IMR-90 (cell line): ENCODE measurements at regions not wholly inside any gene's neighbourhood (a gene's known extent, or its start where the extent isn't known, plus 50 kb on each side); places are given as distances from the start of the nearest gene placed in this dataset.

ENCODE experiments used
- ATAC-seq: fragments of 200-7000 bp; cut with Tn5 transposase; 2 replicates; pipeline ENCODE4 v1.9.1; 2020; ENCODE audit warnings: low read depth, mild to moderate bottlenecking, moderate library complexity
- BruUV-seq: library from RNA; stranded (reverse); fragments of 400-500 nt; replicated peaks from 2 replicates; lab custom pipeline; 2021; lab: Mats Ljungman, UMichigan
- CTCF ChIA-PET: fragments of 300-600 bp; formaldehyde crosslinking; extraction: SDS; loops from one replicate; lab custom pipeline; 2021; ENCODE audit warnings: antibody characterized with exemption; lab: Yijun Ruan, JAX
- POLR2A ChIA-PET: fragments of 300-600 bp; sonication (Branson Sonifier 250); formaldehyde crosslinking; loops from one replicate; lab custom pipeline; 2022; ENCODE audit warnings: antibody characterized with exemption; ENCODE audit not compliant: unreplicated experiment; lab: Charles Lee
- DNase-seq: peaks from one replicate; pipeline ENCODE4 v3.0.0; 2013
- H2AFZ ChIP-seq: replicated peaks from 2 replicates; pipeline ENCODE3; 2013; ENCODE audit warnings: low read length, mild to moderate bottlenecking; ENCODE audit not compliant: poor library complexity
- H2AK5ac ChIP-seq: 2 replicates; pipeline ENCODE4 v1.6.1; 2013; ENCODE audit warnings: low read depth, low read length, inconsistent platforms
- H2AK9ac ChIP-seq: replicated peaks from 2 replicates; pipeline ENCODE3; 2013; ENCODE audit warnings: mild to moderate bottlenecking, low read depth, low read length, moderate library complexity; ENCODE audit not compliant: poor library complexity
- H2BK120ac ChIP-seq: 2 replicates; pipeline ENCODE4 v1.6.1; 2013; ENCODE audit warnings: low read depth, low read length, inconsistent platforms
- H2BK15ac ChIP-seq: 3 replicates; pipeline ENCODE4 v1.6.1; 2013; ENCODE audit warnings: low read depth, low read length, inconsistent platforms
- H2BK20ac ChIP-seq: 2 replicates; pipeline ENCODE4 v1.6.1; 2013; ENCODE audit warnings: low read depth, mild to moderate bottlenecking, inconsistent platforms, low read length, moderate library complexity
- H2BK5ac ChIP-seq: 2 replicates; pipeline ENCODE4 v1.6.1; 2013; ENCODE audit warnings: mild to moderate bottlenecking, low read depth, low read length, inconsistent platforms; ENCODE audit not compliant: poor library complexity, severe bottlenecking
- H3K14ac ChIP-seq: replicated peaks from 2 replicates; pipeline ENCODE4 v1.6.1; 2013; ENCODE audit warnings: low read depth, low read length, inconsistent platforms
- H3K18ac ChIP-seq: 2 replicates; pipeline ENCODE4 v1.6.1; 2013; ENCODE audit warnings: low read depth, low read length, control low read depth
- H3K23ac ChIP-seq: 2 replicates; pipeline ENCODE4 v1.6.1; 2013; ENCODE audit warnings: low read depth, low read length, inconsistent platforms
- H3K27ac ChIP-seq: 2 replicates; pipeline ENCODE4 v1.5.1; 2013; ENCODE audit warnings: mild to moderate bottlenecking, control low read depth, low read length; ENCODE audit not compliant: insufficient read depth
- H3K27me3 ChIP-seq: 2 replicates; pipeline ENCODE4 v1.6.1; 2013; ENCODE audit warnings: low read length; ENCODE audit not compliant: control insufficient read depth, insufficient read depth
- H3K36me3 ChIP-seq: 2 replicates; pipeline ENCODE4 v1.6.1; 2013; ENCODE audit warnings: low read length, mixed read lengths; ENCODE audit not compliant: control insufficient read depth, insufficient read depth
- H3K4ac ChIP-seq: 2 replicates; pipeline ENCODE4 v1.6.1; 2013; ENCODE audit warnings: low read depth, low read length, inconsistent platforms
- H3K4me1 ChIP-seq: 2 replicates; pipeline ENCODE4 v1.6.1; 2013; ENCODE audit warnings: low read length, mixed read lengths; ENCODE audit not compliant: control insufficient read depth, insufficient read depth
- H3K4me2 ChIP-seq: 2 replicates; pipeline ENCODE4 v1.6.1; 2013; ENCODE audit warnings: low read depth, mild to moderate bottlenecking, control low read depth, low read length, moderate library complexity
- H3K4me3 ChIP-seq: 2 replicates; pipeline ENCODE4 v1.5.1; 2013; ENCODE audit warnings: low read depth, mild to moderate bottlenecking, control low read depth, low read length, moderate library complexity; ENCODE audit not compliant: insufficient read depth
- H3K56ac ChIP-seq: 2 replicates; pipeline ENCODE4 v1.6.1; 2013; ENCODE audit warnings: low read length, inconsistent platforms; ENCODE audit not compliant: insufficient read depth; ENCODE audit errors: extremely low read depth
- H3K79me1 ChIP-seq, 2 experiments: 2 replicates each; pipeline ENCODE4 v1.6.1; 2013; ENCODE audit warnings: low read length in 2 of 2, inconsistent platforms in 1 of 2, low read depth in 1 of 2
- H3K9ac ChIP-seq: 2 replicates; pipeline ENCODE4 v1.6.1; 2013; ENCODE audit warnings: low read depth, low read length, control low read depth
- H3K9me1 ChIP-seq: 2 replicates; pipeline ENCODE4 v1.6.1; 2013; ENCODE audit warnings: low read length, inconsistent platforms; ENCODE audit not compliant: insufficient read depth
- H3K9me3 ChIP-seq: 2 replicates; pipeline ENCODE4 v1.6.1; 2013; ENCODE audit warnings: low read length; ENCODE audit not compliant: control insufficient read depth, insufficient read depth
- H4K20me1 ChIP-seq: 2 replicates; pipeline ENCODE4 v1.6.1; 2013; ENCODE audit warnings: low read length, inconsistent platforms; ENCODE audit not compliant: insufficient read depth
- H4K5ac ChIP-seq: 2 replicates; pipeline ENCODE4 v1.6.1; 2013; ENCODE audit warnings: mild to moderate bottlenecking, low read depth, low read length, control low read depth
- H4K8ac ChIP-seq, 2 experiments: 2 replicates each; pipeline ENCODE4 v1.6.1; 2013; ENCODE audit warnings: low read depth in 2 of 2, low read length in 2 of 2, control low read depth in 1 of 2, inconsistent platforms in 1 of 2
- H4K91ac ChIP-seq: 2 replicates; pipeline ENCODE4 v1.6.1; 2013; ENCODE audit warnings: low read depth, low read length, inconsistent platforms; ENCODE audit not compliant: insufficient read depth
- CHD1 ChIP-seq: IDR thresholded peaks from 2 replicates; pipeline ENCODE4 v1.6.1; 2012; ENCODE audit warnings: low read depth, low read length, improper control_type of control experiment
- CTCF ChIP-seq: conservative IDR thresholded peaks from 2 replicates; pipeline ENCODE4 v1.5.1; 2012; ENCODE audit warnings: mild to moderate bottlenecking, low read depth, low read length, improper control_type of control experiment
- MAFK ChIP-seq: IDR thresholded peaks from 2 replicates; pipeline ENCODE4 v1.6.1; 2012; ENCODE audit warnings: low read depth, low read length, improper control_type of control experiment
- POLR2A ChIP-seq: IDR thresholded peaks from 2 replicates; pipeline ENCODE4 v1.6.1; 2012; ENCODE audit warnings: mild to moderate bottlenecking, low read depth, low read length
- WGBS, 2 experiments: methylation state at CpG; one replicate each; pipeline versions ENCODE4 v1.1.5 to v1.1.7; 2013; ENCODE audit warnings: missing lambda C conversion rate in 2 of 2; ENCODE audit not compliant: insufficient read length in 1 of 2; ENCODE audit errors: extremely low coverage in 2 of 2; 5-methylcytosine and 5-hydroxymethylcytosine counted together
- dilution Hi-C: fragments of 300-500 bp; cut with HindIII; formaldehyde crosslinking; loops from one replicate; pipeline ENCODE4 v1.14.3; 2018; ENCODE audit warnings: low sequenced_read_pairs; ENCODE audit not compliant: unreplicated experiment
- in situ Hi-C: fragments of 300-500 bp; cut with MboI; formaldehyde crosslinking; loops from 3 replicates; pipeline ENCODE4 v1.14.3; 2019; ENCODE audit warnings: low sequenced_read_pairs, inconsistent platforms, mixed read lengths
- intact Hi-C: fragments of 100-400 bp; cut with micrococcal nuclease; formaldehyde crosslinking; loops from 2 replicates; pipeline ENCODE4 v1.10.0; 2022

- Histone ChIP-seq H3K9me3 (no peaks in the 10 kb centered on the region; the same call in 1 of the 2 replicates), H2AFZ (no peak overlapping the region), H3K36me3 (no peaks in the 10 kb centered on the region), H2AK5ac (no peak overlapping the region), H3K9me1 (no peaks in the 10 kb centered on the region), H3K9ac (no peak overlapping the region), H3K4me2 (no peak overlapping the region), H2BK5ac (no peak overlapping the region), H3K27me3 (no peaks in the 10 kb centered on the region), H3K4me1 (no peaks in the 10 kb centered on the region), H4K91ac (no peak overlapping the region), H3K23ac (no peak overlapping the region), H4K5ac (no peak overlapping the region), H2BK120ac (no peak overlapping the region), H3K56ac (no peak overlapping the region), H3K4me3 (no peak overlapping the region), H2AK9ac (no peak overlapping the region), H3K79me1 (no peaks in the 10 kb centered on the region), H4K8ac (no peak overlapping the region), H2BK15ac (no peak overlapping the region), H3K27ac (no peak overlapping the region), H4K20me1 (no peaks in the 10 kb centered on the region), H3K14ac (no peak overlapping the region), H3K18ac (no peak overlapping the region), H2BK20ac (no peak overlapping the region), H3K4ac (no peak overlapping the region)
- in situ Hi-C loops (no loop called here), intact Hi-C loops (no loop called here), dilution Hi-C loops (no loop called here)
- no CpG with 5 or more reads among the region's 1 CpG for WGBS, 2 experiments
- CTCF ChIA-PET, result no interaction called here
- DNase-seq (no peak), ATAC-seq (no peak)
- TF ChIP-seq CTCF, result no peak
- no peak for TF ChIP-seq POLR2A
- TF ChIP-seq MAFK, result no peak
- no peak for TF ChIP-seq CHD1
- POLR2A ChIA-PET, result no interaction called here
- BruUV-seq, result no TSS peak
Observed at GRCh38 chr18:39396168-39396567, 1830.6 kb upstream of the CELF4 start.
